ENCODE measurements at regions not wholly inside any gene's neighbourhood (a gene's known extent, or its start where the extent isn't known, plus 50 kb on each side); places are given as distances from the start of the nearest gene placed in this dataset.

- TF ChIP-seq CTCF (IDR thresholded peaks at IDR 0.05 in 8 of 11, conservative IDR thresholded peaks at IDR 0.05 in 3 of 11), result peak in 10 of 11 experiments; percentile 30 to 86 (median 76)
- no peak for TF ChIP-seq POLR2A (IDR thresholded peaks at IDR 0.05)
Measured at GRCh38 chr5:174311531-174312269, 266.2 kb downstream of the NSG2 start.
